ENCODE measurements at regions not wholly inside any gene's neighbourhood (a gene's known extent, or its start where the extent isn't known, plus 50 kb on each side); places are given as distances from the start of the nearest gene placed in this dataset.

- no peak overlapping the region for H3K27ac ChIP-seq
- DNase-seq (ENCODE audit: low spot score): no peak
- POLR2A ChIA-PET (ENCODE audit: low non-redundant PET): no interaction called here
- CTCF ChIA-PET: interaction anchor here (0.6 to 2.0 kb wide), 3 partner anchors 114 to 385 kb away, joined by 3 to 11 read pairs (median 4); no protein-coding TSS in a partner anchor
- no peak for TF ChIP-seq CTCF (conservative IDR thresholded peaks at IDR 0.05; ENCODE audit: low read depth)
Measured at GRCh38 chr14:101236496-101237251, 324.6 kb upstream of the DIO3 start.

DNA sequence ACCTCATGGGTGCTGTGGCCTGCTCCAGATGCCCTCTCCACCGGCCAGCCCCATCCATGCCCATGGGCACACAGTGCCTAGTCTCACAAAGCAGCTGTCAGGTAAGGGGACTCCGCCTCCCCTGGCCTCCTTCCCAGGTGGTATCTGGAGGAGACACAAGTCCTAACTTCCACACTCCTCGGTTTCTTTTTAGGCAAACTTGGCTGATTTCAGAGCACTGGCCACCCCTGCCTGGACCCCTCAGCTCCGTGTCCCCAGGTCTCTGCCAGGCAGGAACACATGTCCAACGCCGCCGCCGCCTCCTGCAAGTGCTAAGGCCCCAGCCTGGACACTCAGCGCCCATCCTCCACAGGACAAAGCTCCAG lies 324.1 kb upstream of the DIO3 start:
- ChIA-PET CTCF (interaction anchor here (0.6 to 0.7 kb wide), 2 partner anchors 114 to 154 kb away, joined by 3 to 4 read pairs; no protein-coding TSS in a partner anchor), POLR2A (ENCODE audit: low non-redundant PET) (no interaction called here)
- TF ChIP-seq CTCF (conservative IDR thresholded peaks at IDR 0.05; ENCODE audit: low read depth): no peak
- DNase-seq (ENCODE audit: low spot score): no peak
- H3K27ac ChIP-seq: no peak overlapping the region

DNA sequence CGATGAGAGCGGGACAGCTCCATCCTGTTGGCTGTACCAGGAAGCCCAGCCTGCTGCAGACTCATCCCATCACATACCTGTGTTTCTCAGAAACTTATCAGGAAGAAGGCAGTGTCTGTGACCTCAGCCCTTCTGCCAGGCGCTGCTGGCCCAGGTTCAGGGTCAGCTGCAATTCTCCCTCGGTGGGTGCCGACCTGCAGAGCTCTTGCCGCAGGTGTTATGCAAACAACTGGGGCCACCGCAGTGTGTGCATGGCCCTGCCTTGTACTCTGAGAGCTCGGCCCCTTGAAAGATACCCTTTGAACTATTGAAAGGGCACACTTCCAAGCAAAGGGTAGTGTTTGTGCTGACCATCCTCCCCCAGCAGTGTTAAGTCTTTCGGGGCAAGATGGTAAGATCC lies 322.2 kb upstream of the DIO3 start:
- ChIA-PET POLR2A (ENCODE audit: low non-redundant PET) (no interaction called here), CTCF (interaction anchor here (0.5 to 1.4 kb wide), 3 partner anchors 381 to 547 kb away, joined by 3 to 9 read pairs (median 4); no protein-coding TSS in a partner anchor)
- no peak for TF ChIP-seq CTCF (conservative IDR thresholded peaks at IDR 0.05; ENCODE audit: low read depth)
- DNase-seq (ENCODE audit: low spot score): no peak
- no peak overlapping the region for H3K27ac ChIP-seq

DNA sequence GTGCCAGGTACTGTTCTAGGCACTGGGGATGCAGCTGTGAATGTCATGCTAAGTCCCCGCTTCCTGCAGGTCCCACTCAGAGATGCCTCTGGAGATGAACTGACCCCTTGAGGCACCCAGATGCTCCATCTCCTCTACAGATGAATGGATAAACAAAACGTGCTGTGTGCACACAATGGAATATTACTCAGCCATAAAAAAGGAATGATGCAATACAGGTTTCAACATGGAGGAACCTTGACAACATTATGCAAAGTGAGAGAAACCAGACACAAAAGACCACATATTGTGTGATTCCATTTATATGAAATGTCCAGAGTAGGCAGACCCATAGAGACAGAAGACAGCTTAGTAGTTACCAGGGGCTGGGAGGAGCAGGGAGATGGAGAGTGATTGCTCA lies 320.1 kb upstream of the DIO3 start:
- TF ChIP-seq CTCF (conservative IDR thresholded peaks at IDR 0.05; ENCODE audit: low read depth): no peak
- H3K27ac ChIP-seq: no peak overlapping the region
- POLR2A ChIA-PET (ENCODE audit: low non-redundant PET): no interaction called here
- CTCF ChIA-PET: interaction anchor here (0.6 kb wide), 1 partner anchor 560 kb away, joined by 3 read pairs; no protein-coding TSS in a partner anchor
- DNase-seq (ENCODE audit: low spot score): no peak

- H3K27ac ChIP-seq: no peak overlapping the region
- POLR2A ChIA-PET (ENCODE audit: low non-redundant PET): interaction anchor here (0.6 kb wide), 1 partner anchor 508 kb away, joined by 3 read pairs; no protein-coding TSS in a partner anchor
- TF ChIP-seq CTCF (conservative IDR thresholded peaks at IDR 0.05; ENCODE audit: low read depth): no peak
- CTCF ChIA-PET: interaction anchor here (0.6 kb wide), 2 partner anchors 321 to 561 kb away, joined by 3 to 4 read pairs; no protein-coding TSS in a partner anchor
- DNase-seq (ENCODE audit: low spot score): peak; percentile 30
Measured at GRCh38 chr14:101241807-101242278, 319.5 kb upstream of the DIO3 start.

DNA sequence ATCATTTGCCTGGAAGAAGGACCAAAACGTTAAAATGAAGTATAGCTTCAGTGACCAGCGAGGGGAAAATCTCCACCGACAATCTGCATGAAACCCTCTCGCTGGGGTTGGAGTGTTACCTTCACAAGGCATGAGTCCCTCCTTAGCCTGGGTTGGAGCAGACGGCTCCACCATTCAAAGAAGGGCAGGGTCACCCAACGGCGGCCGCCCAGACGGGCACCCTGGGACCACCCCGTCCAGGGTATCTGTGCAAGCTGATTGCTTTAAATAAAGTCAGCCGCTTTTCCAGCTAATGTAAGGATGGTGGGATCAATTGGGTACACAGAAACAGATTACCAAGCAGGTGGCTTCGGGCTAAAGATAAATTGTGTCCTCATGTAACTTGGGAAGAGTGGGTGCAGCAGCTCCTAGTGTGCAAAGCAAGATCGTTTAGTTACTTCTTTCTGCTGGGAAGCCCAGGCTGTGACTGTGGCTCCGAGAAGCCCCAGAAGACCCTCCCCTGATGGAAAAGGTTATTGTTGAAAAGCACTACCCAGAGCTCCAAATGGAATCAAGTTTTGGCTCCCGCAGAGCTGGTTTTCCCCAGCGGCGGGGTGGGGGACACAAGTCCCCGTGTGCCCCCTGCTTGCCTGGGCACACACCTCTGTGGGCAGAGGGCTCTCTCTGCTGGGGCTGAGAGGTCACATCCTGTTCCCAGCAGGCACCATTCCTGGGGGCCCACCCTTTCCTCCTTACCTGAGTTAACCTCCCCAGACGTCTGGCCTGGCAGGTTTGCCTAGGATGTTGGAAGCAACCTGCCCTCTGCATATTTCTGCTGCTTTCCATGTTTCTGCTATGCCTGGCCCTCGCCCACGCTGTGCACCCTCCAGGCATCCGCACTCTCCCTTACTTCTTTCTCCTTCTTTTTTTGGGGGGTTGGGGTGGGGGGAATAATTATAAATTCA lies 318.6 kb upstream of the DIO3 start:
- POLR2A ChIA-PET (ENCODE audit: low non-redundant PET): no interaction called here
- TF ChIP-seq CTCF (conservative IDR thresholded peaks at IDR 0.05; ENCODE audit: low read depth): no peak
- CTCF ChIA-PET: interaction anchor here (0.6 kb wide), 1 partner anchor 169 kb away, joined by 4 read pairs; no protein-coding TSS in a partner anchor
- DNase-seq (ENCODE audit: low spot score): no peak
- no peak overlapping the region for H3K27ac ChIP-seq

Measured in RWPE1 (cell line).